ENCODE measurements at regions not wholly inside any gene's neighbourhood (a gene's known extent, or its start where the extent isn't known, plus 50 kb on each side); places are given as distances from the start of the nearest gene placed in this dataset.

DNA sequence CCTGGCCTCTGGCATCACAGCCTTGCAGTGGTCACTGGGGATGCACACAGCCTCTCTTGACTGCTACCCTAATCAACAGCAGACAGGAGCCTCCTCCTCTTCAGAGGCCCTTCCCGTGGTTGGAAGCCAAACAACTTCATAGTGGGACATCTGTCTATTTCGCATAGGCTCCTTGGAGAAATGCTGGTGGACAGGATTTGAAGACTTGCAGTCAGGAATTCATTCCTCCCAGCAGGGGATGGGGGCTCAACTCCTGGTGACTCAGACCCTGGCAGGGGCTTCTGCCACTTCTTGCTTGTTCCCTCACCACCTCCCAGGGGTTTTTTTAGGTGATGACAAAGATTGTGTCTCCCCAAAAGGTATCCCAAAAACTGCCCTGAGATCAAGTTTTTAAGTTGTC is 191.7 kb upstream of the CAMK1G start:
- TF ChIP-seq POLR2AphosphoS5 (IDR thresholded peaks at IDR 0.05) = no peak
- TF ChIP-seq, protein P1, sequence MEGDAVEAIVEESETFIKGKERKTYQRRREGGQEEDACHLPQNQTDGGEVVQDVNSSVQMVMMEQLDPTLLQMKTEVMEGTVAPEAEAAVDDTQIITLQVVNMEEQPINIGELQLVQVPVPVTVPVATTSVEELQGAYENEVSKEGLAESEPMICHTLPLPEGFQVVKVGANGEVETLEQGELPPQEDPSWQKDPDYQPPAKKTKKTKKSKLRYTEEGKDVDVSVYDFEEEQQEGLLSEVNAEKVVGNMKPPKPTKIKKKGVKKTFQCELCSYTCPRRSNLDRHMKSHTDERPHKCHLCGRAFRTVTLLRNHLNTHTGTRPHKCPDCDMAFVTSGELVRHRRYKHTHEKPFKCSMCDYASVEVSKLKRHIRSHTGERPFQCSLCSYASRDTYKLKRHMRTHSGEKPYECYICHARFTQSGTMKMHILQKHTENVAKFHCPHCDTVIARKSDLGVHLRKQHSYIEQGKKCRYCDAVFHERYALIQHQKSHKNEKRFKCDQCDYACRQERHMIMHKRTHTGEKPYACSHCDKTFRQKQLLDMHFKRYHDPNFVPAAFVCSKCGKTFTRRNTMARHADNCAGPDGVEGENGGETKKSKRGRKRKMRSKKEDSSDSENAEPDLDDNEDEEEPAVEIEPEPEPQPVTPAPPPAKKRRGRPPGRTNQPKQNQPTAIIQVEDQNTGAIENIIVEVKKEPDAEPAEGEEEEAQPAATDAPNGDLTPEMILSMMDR (IDR thresholded peaks at IDR 0.05) = no peak
